HG03342 (cell line): ENCODE measurements at regions not wholly inside any gene's neighbourhood (a gene's known extent, or its start where the extent isn't known, plus 50 kb on each side); places are given as distances from the start of the nearest gene placed in this dataset.
"Not testable (repeated sequence)": the region's sequence is repeated elsewhere in the genome, so short reads cannot be mapped to it uniquely, and the experiment has no call there.

Experiments
- ATAC-seq: cut with Tn5 transposase; IDR thresholded peaks from one replicate; pipeline ENCODE4 v1.9.1; 2021; ENCODE audit warnings: mild to moderate bottlenecking, moderate library complexity; ENCODE audit not compliant: unreplicated experiment

- ATAC-seq, result no peak
Observed at GRCh38 chr4:164058776-164059445, 564.4 kb downstream of the TMA16 start.

DNA sequence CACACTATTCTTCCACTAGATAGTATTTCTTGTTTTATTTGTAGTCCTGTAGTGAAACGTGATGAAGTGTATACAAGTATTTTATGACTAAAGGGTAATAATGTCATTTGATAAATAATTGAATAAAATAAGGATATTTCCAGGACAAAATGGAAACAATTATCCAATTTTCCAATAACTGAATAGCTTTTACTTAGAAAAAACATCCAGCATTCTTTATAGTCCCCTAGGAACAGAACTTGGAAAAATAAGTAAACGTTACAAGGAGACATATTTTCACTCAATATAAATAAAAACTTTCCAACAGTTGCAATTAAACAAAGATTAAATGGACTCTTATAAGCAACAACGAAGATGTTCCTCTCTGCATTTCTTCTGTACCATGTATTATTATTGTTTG, 566.0 kb downstream of the TMA16 start:
- no peak for ATAC-seq

GRCh38 chr4:164068392-164068791, 573.9 kb downstream of the TMA16 start:
- no peak for ATAC-seq

- no peak for ATAC-seq
Observed at GRCh38 chr4:164070625-164071024, 576.1 kb downstream of the TMA16 start.

DNA sequence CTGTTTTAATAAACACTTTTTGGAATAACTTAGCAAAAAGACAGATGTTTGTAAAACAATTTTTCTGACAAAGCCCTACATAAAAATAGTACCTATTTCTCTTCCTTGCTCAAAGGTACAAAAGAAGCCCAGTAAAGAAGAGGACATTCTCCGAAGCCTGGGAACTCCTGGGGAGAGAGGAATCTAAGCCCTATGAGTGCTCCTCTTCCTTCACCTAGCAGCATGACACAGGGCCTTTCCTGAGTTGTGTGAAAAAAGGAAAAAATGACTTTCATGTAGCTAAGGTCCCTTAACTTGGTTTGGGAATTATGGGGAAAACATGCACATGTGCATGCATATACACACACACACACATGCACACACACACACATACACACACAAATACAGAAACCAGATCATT, 586.9 kb downstream of the TMA16 start:
- no peak for ATAC-seq

- ATAC-seq, result no peak
Observed at GRCh38 chr4:164081801-164082200, 587.3 kb downstream of the TMA16 start.

DNA sequence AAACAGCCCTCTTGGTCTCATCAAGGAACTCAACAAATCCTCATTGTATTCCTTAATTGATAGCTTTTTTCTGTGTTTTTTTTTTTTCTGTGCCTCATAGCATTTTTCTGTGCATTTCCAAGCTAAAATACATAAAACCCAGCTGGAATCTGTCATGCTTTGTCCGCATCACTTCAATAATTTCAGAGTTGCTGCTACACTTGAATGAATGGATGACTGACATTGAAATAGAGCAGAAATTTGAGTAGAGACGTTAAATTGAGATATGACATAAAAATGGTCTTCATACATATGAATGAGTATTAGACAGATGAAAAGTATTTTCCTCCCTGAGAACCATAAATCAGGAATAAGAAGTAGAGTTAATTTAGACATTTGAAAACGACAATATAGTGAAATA, 593.2 kb downstream of the TMA16 start:
- ATAC-seq, result no peak

DNA sequence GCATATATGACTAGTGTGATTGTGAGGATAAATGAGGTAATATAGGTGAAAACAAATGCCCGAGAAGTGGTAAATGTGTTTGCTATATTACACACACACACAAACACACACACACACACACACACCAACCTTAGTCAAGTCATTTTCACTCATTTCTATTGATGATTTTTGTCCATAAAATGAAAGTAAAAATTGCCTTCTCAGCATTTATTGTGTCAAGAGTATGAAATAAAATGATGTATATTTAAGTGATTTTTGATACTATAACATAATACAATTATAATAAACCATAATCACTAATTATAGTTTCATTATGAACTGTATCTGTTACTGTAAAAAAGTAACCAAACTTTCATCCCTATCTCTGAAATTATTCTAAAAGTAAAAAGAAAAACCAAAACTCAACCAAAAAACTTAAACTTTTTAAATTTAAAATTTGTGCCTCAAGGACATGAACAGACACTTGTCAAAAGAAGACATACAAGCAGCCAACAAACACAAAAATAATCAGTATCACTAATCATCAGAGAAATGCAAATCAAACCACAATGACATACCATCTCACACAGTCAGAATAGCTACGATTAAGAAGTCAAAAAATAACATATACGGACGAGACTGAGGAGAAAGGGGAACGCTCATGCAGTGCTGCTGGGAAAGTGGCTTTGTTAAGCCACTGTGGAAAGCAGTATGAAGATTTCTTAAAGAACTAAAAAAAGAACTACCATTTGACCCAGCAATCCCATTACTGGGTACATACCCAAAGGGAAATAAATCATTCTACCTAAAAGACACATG, 601.0 kb downstream of the TMA16 start:
- ATAC-seq, result no peak

DNA sequence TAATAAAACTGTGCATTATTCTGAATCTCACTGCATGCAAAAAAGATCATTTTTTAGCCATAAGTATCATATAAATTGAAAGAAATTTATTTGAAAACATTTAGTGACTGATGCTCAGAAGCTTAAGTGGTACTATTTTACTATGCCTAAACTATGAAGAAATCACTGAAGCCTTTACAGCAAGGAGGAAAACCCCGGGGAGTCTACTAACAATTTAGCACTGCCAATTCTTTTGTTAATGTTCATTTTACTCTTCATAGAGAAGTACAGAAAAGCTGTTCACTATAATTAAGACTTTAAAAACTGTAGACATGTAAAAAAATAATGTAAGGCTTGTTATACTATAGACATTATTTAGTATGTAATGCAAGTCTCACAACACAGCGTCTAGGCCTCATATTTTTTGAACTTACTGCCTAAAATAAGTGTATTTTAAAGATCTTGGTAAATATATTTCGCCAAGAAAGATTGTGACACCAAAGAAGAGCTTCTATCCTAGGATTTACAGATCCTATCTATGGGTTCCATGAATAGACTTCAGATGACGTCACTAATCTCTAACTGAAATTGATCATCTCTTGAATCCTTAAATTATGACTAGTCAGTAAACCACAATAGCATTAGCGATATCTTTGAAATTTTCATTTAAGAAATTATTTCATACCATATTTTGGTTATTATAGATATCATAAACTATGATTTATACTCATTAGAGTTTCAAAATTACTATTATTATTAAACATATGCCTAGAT, 602.5 kb downstream of the TMA16 start:
- ATAC-seq, result no peak

DNA sequence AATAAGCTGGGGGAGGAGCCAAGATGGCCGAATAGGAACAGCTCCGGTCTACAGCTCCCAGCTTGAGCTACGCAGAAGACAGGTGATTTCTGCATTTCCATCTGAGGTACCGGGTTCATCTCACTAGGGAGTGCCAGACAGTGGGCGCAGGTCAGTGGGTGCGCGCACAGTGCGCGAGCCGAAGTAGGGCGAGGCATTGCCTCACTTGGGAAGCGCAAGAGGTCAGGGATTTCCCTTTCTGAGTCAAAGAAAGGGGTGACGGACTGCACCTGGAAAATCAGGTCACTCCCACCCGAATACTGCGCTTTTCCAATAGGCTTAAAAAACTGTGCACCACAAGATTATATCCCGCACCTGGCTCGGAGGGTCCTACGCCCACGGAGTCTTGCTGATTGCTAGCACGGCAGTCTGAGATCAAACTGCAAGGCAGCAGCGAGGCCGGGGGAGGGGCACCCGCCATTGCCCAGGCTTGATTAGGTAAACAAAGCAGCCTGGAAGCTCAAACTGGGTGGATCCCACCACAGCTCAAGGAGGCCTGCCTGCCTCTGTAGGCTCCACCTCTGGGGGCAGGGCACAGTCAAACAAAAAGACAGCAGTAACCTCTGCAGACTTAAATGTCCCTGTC, 606.4 kb downstream of the TMA16 start:
- ATAC-seq, result not testable (repeated sequence)

DNA sequence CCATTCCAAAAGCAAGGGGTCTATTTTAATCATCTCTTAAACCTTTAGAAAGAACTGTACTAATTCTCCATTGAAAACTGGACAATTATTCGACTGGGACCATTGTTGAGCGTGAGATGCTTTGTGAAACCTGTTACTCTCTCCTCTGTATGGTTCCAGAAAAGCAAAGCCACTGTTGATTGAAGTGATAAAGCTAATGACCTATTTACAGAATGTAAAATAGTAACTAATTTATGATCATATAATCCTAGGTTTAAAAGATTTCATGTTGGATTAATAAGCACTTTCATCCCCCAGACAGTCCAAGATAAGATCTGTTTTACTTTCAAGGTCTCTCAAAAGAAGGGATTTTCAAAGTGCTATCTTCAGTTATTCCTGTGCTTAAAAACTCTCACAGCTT, 614.5 kb downstream of the TMA16 start:
- ATAC-seq, result no peak

- no peak for ATAC-seq
Observed at GRCh38 chr4:164109503-164109902, 615.0 kb downstream of the TMA16 start.

DNA sequence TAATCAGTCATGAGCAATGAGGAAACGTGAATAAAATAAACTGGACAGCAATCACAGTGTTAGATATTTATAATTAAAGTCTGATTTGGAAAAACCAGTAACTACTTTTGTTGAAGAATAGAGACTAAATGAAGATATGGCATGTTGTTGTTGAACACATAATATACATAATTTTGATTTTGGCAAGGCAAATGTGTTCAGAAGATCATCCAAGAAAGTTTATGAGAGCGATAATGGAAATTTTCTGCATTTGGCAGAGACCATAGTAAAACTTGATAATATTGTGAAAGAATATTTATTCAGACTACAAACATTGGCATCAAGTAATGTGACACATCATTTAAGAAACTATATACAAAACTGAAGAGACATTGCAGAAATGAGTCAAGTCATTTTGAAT, 620.7 kb downstream of the TMA16 start:
- ATAC-seq, result no peak

DNA sequence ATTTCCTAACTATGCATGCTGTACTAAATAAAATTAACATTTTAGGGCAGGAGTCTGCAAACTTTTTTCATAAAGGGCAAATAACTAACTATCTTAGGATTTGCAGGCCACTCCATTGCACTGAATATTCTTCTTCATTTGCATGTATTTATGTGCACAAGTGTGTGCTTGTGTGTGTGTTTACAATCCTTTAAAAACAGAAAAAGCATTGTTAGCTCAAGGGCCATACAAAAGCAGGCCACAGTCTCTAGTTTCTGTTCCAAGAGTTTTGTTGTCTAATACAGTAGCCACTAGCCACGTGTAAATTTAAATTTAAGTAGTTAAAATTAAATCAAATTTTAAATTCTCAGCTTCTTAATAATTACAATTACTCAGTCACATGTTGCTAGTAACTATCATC, 621.8 kb downstream of the TMA16 start:
- ATAC-seq, result no peak

DNA sequence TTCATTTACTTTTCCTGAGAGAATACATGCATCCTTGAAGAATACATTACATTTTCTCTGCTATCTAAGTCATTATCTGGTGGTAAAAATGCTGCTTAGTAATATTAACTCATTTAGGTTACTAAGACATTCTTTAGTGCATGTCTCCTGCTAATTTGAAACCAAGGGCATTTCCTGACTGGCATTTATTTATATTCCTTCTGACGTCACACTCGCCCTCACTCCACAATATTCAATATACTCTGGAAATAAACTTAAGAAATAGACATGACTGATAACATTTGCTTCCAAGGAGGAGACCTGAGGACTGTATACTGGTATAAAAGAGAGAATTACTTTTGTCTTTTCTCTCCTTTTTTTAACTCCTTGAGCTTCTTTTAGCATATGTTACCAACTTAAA, 619.5 kb upstream of the SMIM31 start:
- no peak for ATAC-seq

- ATAC-seq, result no peak
Observed at GRCh38 chr4:164136180-164136616, 617.7 kb upstream of the SMIM31 start.

GRCh38 chr4:164138521-164138920, 615.4 kb upstream of the SMIM31 start:
- ATAC-seq, result no peak

DNA sequence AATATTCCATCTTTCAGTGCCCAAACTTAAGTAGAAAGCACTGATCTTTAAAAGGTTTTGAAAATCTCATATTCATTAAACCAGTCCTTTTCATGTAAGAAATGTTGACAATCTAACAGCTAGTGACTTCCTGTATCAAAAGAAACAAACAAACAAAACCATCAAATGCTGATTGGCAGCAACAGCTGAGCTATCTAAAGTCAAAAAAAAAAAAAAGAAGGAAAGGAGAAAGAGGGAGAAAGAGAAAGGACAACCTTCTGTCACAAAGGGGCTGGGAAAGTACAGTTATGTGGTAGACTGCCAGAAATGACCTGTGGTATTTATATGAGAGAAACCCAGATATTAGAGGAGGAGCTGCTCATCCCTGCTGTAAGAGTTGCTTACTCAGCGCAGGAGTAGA, 614.6 kb upstream of the SMIM31 start:
- ATAC-seq, result no peak

GRCh38 chr4:164141755-164142375, 612.1 kb upstream of the SMIM31 start:
- ATAC-seq, result not testable (repeated sequence)

- no peak for ATAC-seq
Observed at GRCh38 chr4:164154416-164154815, 599.5 kb upstream of the SMIM31 start.

GRCh38 chr4:164169591-164169990, 584.3 kb upstream of the SMIM31 start:
- ATAC-seq, result no peak
